ENCODE measurements at regions not wholly inside any gene's neighbourhood (a gene's known extent, or its start where the extent isn't known, plus 50 kb on each side); places are given as distances from the start of the nearest gene placed in this dataset.
"Not testable (repeated sequence)": the region's sequence is repeated elsewhere in the genome, so short reads cannot be mapped to it uniquely, and the experiment has no call there.

DNA sequence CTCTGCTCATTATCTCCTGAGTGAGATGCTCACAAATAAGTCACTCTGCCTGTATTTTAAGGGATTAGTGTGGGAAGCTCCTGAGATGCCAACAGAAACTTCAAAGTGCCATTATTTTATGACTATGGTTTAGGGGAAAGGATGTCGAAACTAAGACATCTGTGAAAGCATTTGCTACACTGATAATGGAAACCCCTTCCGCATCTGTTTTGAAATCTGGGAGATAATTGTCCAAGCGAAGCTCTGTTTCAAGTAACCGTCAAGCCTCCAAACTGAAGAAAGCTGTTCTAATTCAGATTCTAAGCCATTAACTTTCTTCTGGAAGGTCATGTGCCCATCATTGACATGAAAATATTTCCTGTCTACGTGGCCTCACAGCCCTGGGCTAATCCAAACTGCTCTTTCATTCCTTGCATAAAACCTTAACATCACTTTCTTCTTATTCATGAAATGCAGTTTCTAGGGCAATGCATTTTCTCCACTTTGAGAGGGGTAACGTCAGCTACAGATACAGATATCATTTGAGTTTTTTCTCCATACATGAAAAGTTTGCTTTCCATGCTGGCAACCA, 932.0 kb downstream of the C6orf118 start:
- DNase-seq (ENCODE audit: low read depth) = no peak

DNA sequence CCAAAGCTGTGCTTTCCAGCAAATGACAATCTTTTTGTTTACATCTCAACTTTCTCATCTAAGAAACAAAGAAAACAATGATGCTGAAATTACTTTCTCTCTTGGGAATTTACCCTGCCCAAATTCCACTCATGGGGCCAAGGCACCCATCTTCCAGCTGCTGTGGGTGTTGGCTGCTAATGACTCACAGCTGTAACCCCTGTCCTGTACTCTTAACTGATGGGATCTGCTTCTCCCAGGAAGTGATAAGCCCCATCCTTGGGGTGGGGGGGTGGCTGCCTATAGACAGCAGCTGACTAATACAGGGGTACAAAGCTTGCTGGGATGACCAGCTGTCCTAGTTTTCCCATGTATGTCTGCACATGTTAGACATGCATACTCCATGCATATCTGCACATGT, 938.6 kb downstream of the C6orf118 start:
- no peak for DNase-seq (ENCODE audit: low read depth)

GRCh38 chr6:164359441-164359840, 944.9 kb downstream of the QKI start:
- DNase-seq (ENCODE audit: low read depth) = no peak

GRCh38 chr6:164359036-164359435, 944.5 kb downstream of the QKI start:
- DNase-seq (ENCODE audit: low read depth) = no peak

GRCh38 chr6:164356814-164357213, 942.3 kb downstream of the QKI start:
- no peak for DNase-seq (ENCODE audit: low read depth)

DNA sequence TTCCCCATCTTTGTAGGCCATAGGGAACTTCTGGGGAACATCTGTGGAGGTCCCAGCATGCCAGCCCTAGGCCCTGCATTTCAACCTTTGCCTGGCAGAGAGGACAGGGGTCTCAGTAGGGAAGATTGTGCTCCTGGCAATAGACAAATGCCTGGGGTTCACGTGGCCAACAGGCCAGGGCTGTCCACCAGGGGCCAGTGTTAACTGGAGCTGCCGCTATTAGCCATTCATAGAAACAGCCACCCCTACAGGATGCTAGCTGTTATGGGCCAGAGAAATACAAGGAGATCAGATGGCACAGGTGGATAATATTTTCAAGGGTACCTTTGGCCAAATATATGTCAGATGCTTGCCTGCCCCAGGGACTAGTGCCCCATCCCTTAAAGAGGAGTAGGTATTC, 932.9 kb downstream of the QKI start:
- no peak for DNase-seq (ENCODE audit: low read depth)

GRCh38 chr6:164346631-164347030, 932.1 kb downstream of the QKI start:
- no peak for DNase-seq (ENCODE audit: low read depth)

- no peak for DNase-seq (ENCODE audit: low read depth)
These were observed 931.4 kb downstream of the QKI start for GRCh38 chr6:164345806-164346496.

GRCh38 chr6:164345327-164345726, 930.8 kb downstream of the QKI start:
- no peak for DNase-seq (ENCODE audit: low read depth)

GRCh38 chr6:164344801-164345291, 930.3 kb downstream of the QKI start:
- no peak for DNase-seq (ENCODE audit: low read depth)

GRCh38 chr6:164339442-164339841, 924.9 kb downstream of the QKI start:
- DNase-seq (ENCODE audit: low read depth) = not testable (repeated sequence)

DNA sequence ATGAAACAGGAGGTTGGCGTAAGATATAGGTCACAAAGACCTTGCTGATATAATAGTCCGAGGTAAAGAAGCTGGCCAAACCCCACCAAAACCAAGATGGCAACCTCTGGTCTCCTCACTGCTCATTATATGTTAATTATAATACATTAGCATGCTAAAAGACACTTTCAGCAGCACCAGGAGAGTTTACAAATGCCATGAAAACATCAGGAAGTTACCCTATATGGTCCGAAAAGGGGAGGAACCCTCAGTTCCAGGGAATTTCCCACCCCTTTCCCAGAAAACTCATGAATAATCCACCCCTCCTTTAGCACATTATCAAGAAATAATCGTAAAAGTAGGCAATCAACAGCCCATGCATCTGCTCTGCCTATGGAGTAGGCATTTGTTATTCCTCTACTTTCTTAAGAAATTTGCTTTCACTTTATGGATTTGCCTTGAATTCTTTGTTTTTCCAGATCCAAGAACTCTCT, 923.4 kb downstream of the QKI start:
- DNase-seq (ENCODE audit: low read depth) = no peak

DNA sequence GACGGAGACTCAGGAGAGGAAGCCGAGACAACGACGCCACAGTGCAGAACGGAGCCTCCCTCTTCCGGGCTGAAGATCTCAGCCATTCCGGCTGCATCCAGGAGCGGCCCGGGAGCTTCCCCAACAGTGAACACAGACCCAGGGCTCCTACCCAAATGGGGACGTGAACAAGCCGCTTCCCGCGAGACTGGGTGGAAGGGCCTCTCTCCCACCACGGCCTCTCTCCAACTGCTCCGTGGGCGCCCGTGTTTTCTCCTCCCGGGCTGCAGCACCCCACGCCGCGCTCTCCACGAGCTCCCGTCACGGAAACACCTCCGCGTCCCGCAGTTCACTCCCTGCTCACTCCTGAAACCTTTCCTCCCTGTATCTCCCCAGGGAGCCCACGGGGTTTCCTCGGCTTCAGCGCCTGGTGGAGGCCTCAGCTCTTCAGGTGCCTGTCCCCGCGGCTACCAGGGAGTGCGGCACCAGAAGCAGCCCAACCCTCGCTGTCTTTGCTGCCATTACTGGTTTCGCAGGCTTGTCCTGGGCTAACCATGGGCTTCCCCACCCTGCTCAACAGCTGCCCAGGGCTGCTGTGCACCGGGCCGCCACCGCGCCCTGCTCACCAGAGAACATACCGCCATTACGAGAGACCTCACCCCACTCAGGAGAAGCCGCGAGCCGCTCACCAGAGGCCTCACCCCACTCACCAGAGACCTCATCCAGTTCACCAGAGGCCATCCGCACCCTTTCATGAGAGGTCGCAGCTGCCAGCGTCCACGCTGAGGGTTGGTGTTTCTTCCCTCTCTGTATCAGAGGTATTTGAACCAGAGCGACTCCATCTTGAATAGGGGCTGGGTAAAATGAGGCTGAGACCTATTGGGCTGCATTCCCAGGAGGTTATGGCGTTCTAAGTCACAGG, 922.8 kb downstream of the QKI start:
- DNase-seq (ENCODE audit: low read depth) = no peak

DNA sequence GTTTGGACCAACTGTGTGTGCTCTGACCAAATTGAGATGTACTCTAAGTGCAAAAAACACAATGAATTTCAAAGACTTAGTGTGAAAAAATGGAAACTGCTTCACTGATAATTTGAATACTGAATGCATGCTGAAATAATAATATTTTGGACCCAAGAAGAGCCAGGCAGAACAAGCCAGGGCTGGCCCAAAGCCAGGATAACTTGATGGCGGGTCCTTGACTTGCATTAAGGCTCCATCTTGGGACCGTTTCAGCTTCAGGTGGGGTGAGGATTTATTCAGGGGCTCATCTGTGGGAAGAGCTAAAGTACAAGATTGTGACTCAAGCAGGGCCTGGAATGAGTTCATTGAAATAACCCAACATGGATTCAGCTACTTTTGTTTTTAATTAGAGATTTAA, 921.9 kb downstream of the QKI start:
- no peak for DNase-seq (ENCODE audit: low read depth)

DNA sequence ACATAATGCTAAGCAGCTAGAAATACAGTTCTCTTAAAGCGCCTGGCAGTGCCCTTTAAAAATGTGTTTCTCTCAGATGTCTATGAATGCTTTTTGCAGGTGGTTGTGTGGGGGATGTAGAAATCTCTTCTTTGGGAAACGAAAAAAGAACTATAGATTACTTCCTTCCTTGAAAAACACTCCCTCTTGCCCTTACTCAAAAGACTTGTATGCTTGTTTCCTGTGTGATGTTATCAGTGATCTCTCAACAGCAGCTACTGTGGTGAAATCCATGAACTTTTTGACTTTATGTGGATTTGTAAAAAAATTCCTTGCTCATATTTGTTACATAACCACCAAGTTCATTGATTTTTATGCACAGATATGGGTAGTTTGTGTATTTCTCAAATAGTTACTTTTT, 916.5 kb downstream of the QKI start:
- no peak for DNase-seq (ENCODE audit: low read depth)

GRCh38 chr6:164325168-164325567, 910.6 kb downstream of the QKI start:
- DNase-seq (ENCODE audit: low read depth) = no peak

DNA sequence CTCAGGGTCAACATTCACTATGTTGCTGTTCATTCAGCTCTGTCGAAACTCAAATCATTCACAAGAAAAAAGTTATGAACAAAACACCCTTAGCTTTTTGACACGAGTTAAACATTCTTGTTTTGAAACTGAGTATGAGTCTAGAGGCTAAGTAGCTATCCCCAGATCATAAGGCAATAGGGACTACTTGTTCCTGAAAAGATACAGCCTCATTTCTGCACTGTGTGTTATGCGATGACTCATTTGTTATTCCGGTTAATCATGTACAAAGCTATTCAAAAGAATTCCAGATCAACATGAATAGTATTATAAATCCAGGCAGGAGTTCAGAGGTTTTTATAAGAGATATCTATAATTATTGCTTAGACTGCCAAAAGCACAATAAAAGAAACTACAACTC, 908.0 kb downstream of the QKI start:
- no peak for DNase-seq (ENCODE audit: low read depth)

DNA sequence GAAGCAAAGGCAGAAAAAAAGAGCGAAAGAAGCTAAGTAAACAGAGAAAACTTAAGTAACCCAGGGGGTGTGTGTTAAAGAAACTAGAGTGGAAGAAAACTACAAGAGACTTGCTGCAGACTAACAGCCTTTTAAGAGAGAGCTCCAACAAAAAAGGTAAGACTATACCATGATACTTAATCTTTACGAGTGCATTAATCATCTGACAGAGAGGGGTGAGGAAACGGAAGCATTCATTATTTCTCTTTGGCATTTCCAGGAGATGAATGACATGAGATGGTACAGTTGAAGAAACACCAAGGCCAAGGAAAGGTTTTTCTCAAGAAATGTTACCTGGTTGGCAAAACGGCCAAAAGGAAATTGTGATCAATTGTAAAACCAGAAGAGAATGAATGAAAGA, 906.8 kb downstream of the QKI start:
- DNase-seq (ENCODE audit: low read depth) = no peak

DNA sequence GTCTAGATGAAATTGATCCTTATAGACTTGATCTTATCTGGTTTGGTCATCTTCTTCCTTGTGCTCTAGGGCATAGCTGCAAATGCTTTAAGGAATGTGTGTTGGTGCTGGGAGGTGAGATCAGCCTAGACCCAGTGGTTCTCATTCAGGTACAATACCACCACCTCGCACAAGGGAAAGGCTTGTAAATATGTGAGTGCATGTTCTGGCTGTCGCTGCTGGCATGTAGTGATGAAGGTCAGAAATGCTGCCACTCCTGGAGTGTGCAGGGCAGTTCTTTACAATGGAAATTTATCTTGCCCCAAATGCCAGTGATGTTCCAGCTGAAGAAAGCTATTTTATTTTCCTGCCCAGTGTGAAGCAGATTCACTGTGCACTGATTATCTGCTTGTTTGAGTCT, 900.9 kb downstream of the QKI start:
- DNase-seq (ENCODE audit: low read depth) = no peak

DNA sequence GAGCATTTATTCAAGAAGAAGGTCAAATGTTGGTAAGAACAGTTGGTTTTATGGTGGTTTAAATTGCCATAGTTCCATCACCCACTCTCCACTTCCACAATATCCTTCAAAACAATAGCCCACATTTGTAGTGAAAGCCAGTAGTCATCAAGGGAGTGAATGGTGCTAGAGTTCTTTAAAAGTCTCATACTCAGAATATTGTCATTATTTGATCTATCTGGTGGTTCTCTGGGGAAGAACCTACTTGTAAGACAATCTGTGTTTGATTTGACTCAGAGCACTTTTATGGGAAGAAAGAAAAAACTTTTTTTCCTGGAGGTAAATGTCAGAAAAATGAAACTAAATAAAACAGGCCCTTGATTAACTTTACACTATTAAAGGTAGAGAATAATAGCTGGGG, 893.8 kb downstream of the QKI start:
- no peak for DNase-seq (ENCODE audit: low read depth)

DNA sequence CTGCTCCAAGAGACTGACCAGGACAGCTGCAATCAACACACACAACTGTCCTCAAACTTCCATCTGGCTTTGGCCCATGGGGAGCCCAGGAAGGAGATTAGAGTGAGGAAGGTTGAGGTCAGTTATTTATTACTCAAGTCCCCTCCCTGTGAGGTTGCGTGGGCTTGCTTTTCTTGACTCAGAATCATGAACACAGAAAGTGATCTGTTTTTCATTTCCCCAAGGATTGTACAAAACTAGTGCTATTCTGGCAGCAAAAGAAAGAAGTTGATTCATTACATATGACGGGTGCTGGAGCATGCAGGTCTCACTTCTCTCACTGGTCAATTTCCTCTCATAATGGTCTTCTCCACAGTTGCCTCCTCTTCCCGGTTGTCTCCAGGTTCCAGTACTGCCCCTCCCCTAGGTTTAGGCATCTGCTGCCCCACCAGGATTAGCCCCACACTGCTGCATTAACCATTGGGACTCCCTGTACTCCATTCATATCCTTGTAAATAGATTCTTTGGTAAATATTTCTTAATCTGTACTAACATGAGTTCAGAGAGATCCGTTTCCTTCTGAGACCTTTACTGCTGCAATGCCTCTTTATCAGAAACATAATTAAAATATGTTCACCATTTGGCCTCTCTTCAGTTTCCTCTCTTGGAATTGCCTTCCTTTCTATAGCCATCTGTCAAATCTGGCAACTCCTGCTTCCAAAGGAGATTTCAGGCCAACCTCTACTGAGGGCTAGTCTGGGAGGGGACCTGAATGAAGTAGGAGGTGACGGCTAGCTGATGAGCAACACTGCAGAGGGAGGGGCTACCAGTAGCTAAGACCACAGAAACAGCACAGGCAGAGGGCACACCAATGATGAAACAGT, 888.8 kb downstream of the QKI start:
- no peak for DNase-seq (ENCODE audit: low read depth)

GRCh38 chr6:164296411-164296810, 881.9 kb downstream of the QKI start:
- DNase-seq (ENCODE audit: low read depth) = no peak
